Esophagus squamous epithelium (tissue), 5 donors: ENCODE measurements at regions not wholly inside any gene's neighbourhood (a gene's known extent, or its start where the extent isn't known, plus 50 kb on each side); places are given as distances from the start of the nearest gene placed in this dataset.

Experiments used
- DNase-seq: peaks from one replicate; lab custom pipeline; 2025; lab: John Stamatoyannopoulos, UW
- H3K27ac ChIP-seq, 4 donors: fragments of 200-600 bp; sonication (generic); one replicate each; pipeline ENCODE4 v1.5.1; 2016 to 2019; ENCODE audit warnings: mild to moderate bottlenecking in 1 of 4
- H3K27me3 ChIP-seq, 4 donors: fragments of 200-600 bp; sonication (generic); 1 replicate in 3 of 4; 2 replicates in 1 of 4; pipeline versions ENCODE4 v1.5.1 to v1.6.0; 2017 to 2021; ENCODE audit warnings: antibody characterized with exemption in 1 of 4
- H3K36me3 ChIP-seq, 3 donors: fragments of 200-600 bp; sonication (generic); one replicate each; pipeline ENCODE4 v1.5.1; 2016 to 2019
- H3K4me1 ChIP-seq, 3 donors: fragments of 200-600 bp; sonication (generic); one replicate each; pipeline ENCODE4 v1.5.1; 2017 to 2019
- H3K4me3 ChIP-seq, 4 donors: fragments of 200-600 bp; sonication (generic); 1 replicate in 3 of 4; 2 replicates in 1 of 4; pipeline ENCODE4 v1.5.1; 2016 to 2019; ENCODE audit warnings: mild to moderate bottlenecking in 2 of 4, moderate library complexity in 1 of 4
- H3K9me3 ChIP-seq, 3 donors: fragments of 200-600 bp; sonication (generic); one replicate each; pipeline ENCODE4 v1.5.1; 2016 to 2019
- POLR2A ChIP-seq, 4 donors: fragments of 450-650 bp; IDR thresholded peaks; one replicate each; pipeline ENCODE4 v1.6.1; 2017; ENCODE audit warnings: antibody characterized with exemption in 4 of 4, mild to moderate bottlenecking in 4 of 4, moderate library complexity in 3 of 4
- WGBS, 2 donors: methylation state at CpG; one replicate each; pipeline ENCODE4 v1.1.5; 2018; 5-methylcytosine and 5-hydroxymethylcytosine counted together
- intact Hi-C: fragments of 100-400 bp; cut with DNase I; formaldehyde crosslinking; loops from one replicate; pipeline ENCODE4 v1.15.0; 2022
- TF ChIP-seq, protein P1 (sequence below), 6 experiments: fragments of 450-650 bp in 4 of 6; fragments of 200-600 bp in 2 of 6; sonication (generic) in 2 of 6; IDR thresholded peaks; one replicate each; pipeline ENCODE4 v1.5.1; 2016 to 2019; ENCODE audit warnings: antibody characterized with exemption in 6 of 6, mild to moderate bottlenecking in 4 of 6, moderate library complexity in 4 of 6
- donor health status: DM: yes; HTN: yes; CAD: no.

DNA sequence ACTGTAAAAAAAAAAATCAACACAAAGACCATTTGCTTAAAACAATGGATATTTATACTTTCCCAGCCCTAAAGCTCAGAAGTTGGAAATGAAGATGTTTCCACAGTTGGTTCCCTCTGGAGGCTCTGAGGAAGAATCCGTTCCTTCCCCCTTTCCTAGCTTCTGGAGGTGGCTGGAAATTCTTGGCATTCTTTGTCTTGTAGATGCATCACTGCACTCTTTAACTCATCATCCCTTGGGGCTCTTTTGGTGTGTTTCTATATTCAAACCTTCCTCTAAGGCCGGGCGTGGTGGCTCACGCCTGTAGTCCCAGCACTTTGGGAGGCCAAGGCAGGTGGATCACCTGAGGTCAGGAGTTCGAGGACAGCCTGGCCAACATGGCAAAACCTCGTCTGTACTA, 78.7 kb downstream of the VCX3A start:
- intact Hi-C loops, result no loop called here
- no peaks in the 10 kb centered on the region for H3K4me1 ChIP-seq
- no peaks in the 10 kb centered on the region for H3K9me3 ChIP-seq
- no peaks in the 10 kb centered on the region for H3K27me3 ChIP-seq
- no peak for TF ChIP-seq POLR2A (IDR thresholded peaks at IDR 0.05)
- no peak for DNase-seq
- no peaks in the 10 kb centered on the region for H3K36me3 ChIP-seq
- H3K27ac ChIP-seq, result no peak overlapping the region
- no peak overlapping the region for H3K4me3 ChIP-seq
- 57 to 63% methylated on average over 1 to 6 of the region's 6 CpGs for WGBS, 2 donors

GRCh38 chrX:6449946-6450345, 85.0 kb downstream of the VCX3A start:
- no peaks in the 10 kb centered on the region for H3K27me3 ChIP-seq
- no peak for DNase-seq
- no peak overlapping the region for H3K4me3 ChIP-seq
- no peak overlapping the region for H3K27ac ChIP-seq
- no peaks in the 10 kb centered on the region for H3K4me1 ChIP-seq
- 32 to 45% methylated on average over 2 of the region's 2 CpGs for WGBS, 2 donors
- H3K9me3 ChIP-seq, result no peaks in the 10 kb centered on the region
- no peak for TF ChIP-seq POLR2A (IDR thresholded peaks at IDR 0.05)
- TF ChIP-seq, protein P1, sequence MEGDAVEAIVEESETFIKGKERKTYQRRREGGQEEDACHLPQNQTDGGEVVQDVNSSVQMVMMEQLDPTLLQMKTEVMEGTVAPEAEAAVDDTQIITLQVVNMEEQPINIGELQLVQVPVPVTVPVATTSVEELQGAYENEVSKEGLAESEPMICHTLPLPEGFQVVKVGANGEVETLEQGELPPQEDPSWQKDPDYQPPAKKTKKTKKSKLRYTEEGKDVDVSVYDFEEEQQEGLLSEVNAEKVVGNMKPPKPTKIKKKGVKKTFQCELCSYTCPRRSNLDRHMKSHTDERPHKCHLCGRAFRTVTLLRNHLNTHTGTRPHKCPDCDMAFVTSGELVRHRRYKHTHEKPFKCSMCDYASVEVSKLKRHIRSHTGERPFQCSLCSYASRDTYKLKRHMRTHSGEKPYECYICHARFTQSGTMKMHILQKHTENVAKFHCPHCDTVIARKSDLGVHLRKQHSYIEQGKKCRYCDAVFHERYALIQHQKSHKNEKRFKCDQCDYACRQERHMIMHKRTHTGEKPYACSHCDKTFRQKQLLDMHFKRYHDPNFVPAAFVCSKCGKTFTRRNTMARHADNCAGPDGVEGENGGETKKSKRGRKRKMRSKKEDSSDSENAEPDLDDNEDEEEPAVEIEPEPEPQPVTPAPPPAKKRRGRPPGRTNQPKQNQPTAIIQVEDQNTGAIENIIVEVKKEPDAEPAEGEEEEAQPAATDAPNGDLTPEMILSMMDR (IDR thresholded peaks at IDR 0.05), result no peak
- no peaks in the 10 kb centered on the region for H3K36me3 ChIP-seq
- intact Hi-C loops, result no loop called here

- Histone ChIP-seq H3K4me1 (no peaks in the 10 kb centered on the region), H3K36me3 (no peaks in the 10 kb centered on the region), H3K27ac (no peak overlapping the region), H3K9me3 (no peaks in the 10 kb centered on the region), H3K4me3 (no peak overlapping the region), H3K27me3 (no peaks in the 10 kb centered on the region)
- no peak for TF ChIP-seq POLR2A (IDR thresholded peaks at IDR 0.05)
- TF ChIP-seq, protein P1 (IDR thresholded peaks at IDR 0.05), result no peak
- DNase-seq, result no peak
- 6 to 17% methylated on average over 1 of the region's 1 CpG for WGBS, 2 donors
- intact Hi-C loops, result no loop called here
Observed at GRCh38 chrX:6448003-6448402, 86.9 kb downstream of the VCX3A start.

DNA sequence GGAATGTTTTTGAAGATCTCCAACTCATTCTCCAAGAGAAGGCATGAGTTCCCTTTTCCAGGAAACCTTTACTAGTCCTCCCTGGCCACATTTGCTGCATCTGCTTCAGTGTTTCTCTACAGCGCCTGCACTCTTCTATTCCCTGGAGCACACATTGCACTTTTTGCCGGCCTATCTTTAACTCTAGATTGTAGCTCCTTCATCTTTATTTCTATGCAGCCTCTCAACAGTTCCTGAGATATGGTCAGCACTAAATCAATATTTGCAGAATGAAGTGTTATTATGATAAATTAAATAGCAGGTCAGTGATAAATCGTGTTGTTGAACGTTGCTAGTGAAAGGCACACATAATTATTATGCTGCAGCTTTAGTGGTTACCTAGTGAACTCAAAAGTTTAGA, 88.3 kb downstream of the VCX3A start:
- DNase-seq, result no peak
- H3K4me1 ChIP-seq, result no peaks in the 10 kb centered on the region
- no peak overlapping the region for H3K4me3 ChIP-seq
- intact Hi-C loops, result no loop called here
- TF ChIP-seq POLR2A (IDR thresholded peaks at IDR 0.05), result no peak
- no peaks in the 10 kb centered on the region for H3K36me3 ChIP-seq
- H3K27me3 ChIP-seq, result no peaks in the 10 kb centered on the region
- no peak overlapping the region for H3K27ac ChIP-seq
- H3K9me3 ChIP-seq, result no peaks in the 10 kb centered on the region
- 57 to 68% methylated on average over 4 of the region's 4 CpGs for WGBS, 2 donors

DNA sequence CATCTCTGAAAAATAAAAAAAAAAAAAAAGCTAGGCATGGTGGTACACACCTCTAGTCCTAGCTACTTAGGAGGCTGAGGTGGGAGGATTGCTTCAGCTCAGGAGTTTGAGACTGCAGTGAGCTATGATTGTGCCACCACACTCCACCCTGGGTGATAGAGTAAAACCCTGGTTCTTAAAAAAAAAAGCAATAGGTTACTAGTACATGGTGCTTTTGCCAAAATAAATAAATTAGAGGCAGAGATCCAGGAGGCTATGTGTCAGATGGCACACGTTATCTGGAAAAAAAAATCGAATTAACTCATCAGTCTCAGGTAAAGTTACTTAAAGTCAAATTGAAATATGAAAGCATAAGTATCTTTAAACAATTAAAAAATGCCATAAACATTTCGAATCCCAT, 94.3 kb downstream of the VCX3A start:
- WGBS, 2 donors, result 29 to 43% methylated on average over 3 of the region's 3 CpGs
- Histone ChIP-seq H3K9me3 (no peaks in the 10 kb centered on the region), H3K4me1 (no peaks in the 10 kb centered on the region), H3K27ac (no peak overlapping the region), H3K4me3 (no peak overlapping the region), H3K27me3 (no peaks in the 10 kb centered on the region), H3K36me3 (no peaks in the 10 kb centered on the region)
- DNase-seq, result no peak
- TF ChIP-seq, protein P1 (IDR thresholded peaks at IDR 0.05), result no peak
- TF ChIP-seq POLR2A (IDR thresholded peaks at IDR 0.05), result no peak
- intact Hi-C loops, result no loop called here

DNA sequence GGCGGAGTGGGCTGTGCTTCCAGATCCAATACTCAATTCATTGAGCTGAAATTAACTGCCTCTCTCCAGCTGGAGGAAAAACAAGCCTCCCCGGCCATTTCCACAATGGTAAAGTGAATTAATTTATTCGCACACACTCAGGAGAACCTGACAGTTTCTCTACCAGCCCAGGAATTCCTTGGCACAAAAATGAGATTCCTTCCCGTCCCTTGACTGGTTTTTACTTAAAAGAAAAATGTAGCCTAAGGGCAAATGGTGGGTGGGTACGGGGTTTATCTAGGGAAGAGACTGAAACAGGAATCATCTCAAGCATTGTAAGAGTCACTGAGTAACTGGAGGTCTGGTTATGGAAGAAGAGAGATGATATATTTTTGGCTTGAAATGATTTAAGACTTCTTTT, 102.7 kb downstream of the VCX3A start:
- Histone ChIP-seq H3K4me1 (no peaks in the 10 kb centered on the region), H3K4me3 (no peak overlapping the region), H3K27ac (no peak overlapping the region), H3K9me3 (no peaks in the 10 kb centered on the region), H3K27me3 (no peaks in the 10 kb centered on the region), H3K36me3 (no peaks in the 10 kb centered on the region)
- intact Hi-C loops, result no loop called here
- no peak for TF ChIP-seq POLR2A (IDR thresholded peaks at IDR 0.05)
- TF ChIP-seq, protein P1 (IDR thresholded peaks at IDR 0.05), result no peak
- DNase-seq, result no peak
- 28 to 49% methylated on average over 3 to 4 of the region's 5 CpGs for WGBS, 2 donors
